Stimulated activated naive CD8-positive, alpha-beta T cell treated with anti-CD3 and anti-CD28 coated beads, Interleukin-15, amount 100 ng/mL, for 72 hours (primary cell): ENCODE measurements at regions not wholly inside any gene's neighbourhood (a gene's known extent, or its start where the extent isn't known, plus 50 kb on each side); places are given as distances from the start of the nearest gene placed in this dataset.

Experiments
- ATAC-seq: fragments of 150-1000 bp; cut with Tn5 transposase; 2 replicates; pipeline ENCODE4 v1.10.0; 2021; ENCODE audit warnings: mild to moderate bottlenecking, moderate library complexity
- DNase-seq, 2 donors: peaks; one replicate each; pipeline ENCODE4 v3.0.0; 2021 to 2022
- H3K27ac Mint-ChIP-seq, 2 donors: one replicate each; pipeline ENCODE4 v1.8.0; 2022; ENCODE audit warnings: mild to moderate bottlenecking in 2 of 2, mixed read lengths in 2 of 2, moderate library complexity in 2 of 2
- H3K27me3 Mint-ChIP-seq: one replicate; pipeline ENCODE4 v1.8.0; 2022; ENCODE audit warnings: mixed read lengths
- H3K4me1 Mint-ChIP-seq: one replicate; pipeline ENCODE4 v1.8.0; 2022; ENCODE audit warnings: mild to moderate bottlenecking, mixed read lengths
- H3K4me3 Mint-ChIP-seq, 2 donors: one replicate each; pipeline ENCODE4 v1.8.0; 2022; ENCODE audit warnings: mild to moderate bottlenecking in 2 of 2, mixed read lengths in 2 of 2, moderate library complexity in 1 of 2
- H3K9me3 Mint-ChIP-seq, 2 donors: one replicate each; pipeline ENCODE4 v1.8.0; 2022; ENCODE audit warnings: mixed read lengths in 2 of 2

GRCh38 chr11:31871310-31872075 lies 60.4 kb upstream of the PAX6 start:
- Mint-ChIP-seq H3K4me3 (no peak overlapping the region), H3K9me3 (no peaks in the 10 kb centered on the region), H3K27me3 (peaks cover 60% of the 10 kb centered on the region), H3K27ac (no peak overlapping the region), H3K4me1 (no peaks in the 10 kb centered on the region)
- no peak for DNase-seq
- ATAC-seq: peak; percentile 4

GRCh38 chr11:31870609-31871309 lies 59.6 kb upstream of the PAX6 start:
- Mint-ChIP-seq H3K4me1 (no peaks in the 10 kb centered on the region), H3K27me3 (peaks cover 61% of the 10 kb centered on the region), H3K9me3 (no peaks in the 10 kb centered on the region), H3K4me3 (no peak overlapping the region), H3K27ac (no peak overlapping the region)
- DNase-seq (peak; percentile 8 to 25), ATAC-seq (peak; percentile 57)

- Mint-ChIP-seq H3K4me1 (no peaks in the 10 kb centered on the region), H3K9me3 (peaks cover 0 to 3% of the 10 kb centered on the region in 2 donors), H3K4me3 (no peak overlapping the region), H3K27me3 (peaks cover 61% of the 10 kb centered on the region), H3K27ac (no peak overlapping the region)
- no peak for DNase-seq
- ATAC-seq: no peak
Measured at GRCh38 chr11:31869986-31870385, 58.9 kb upstream of the PAX6 start.

- no peak for DNase-seq
- H3K4me1 Mint-ChIP-seq: no peaks in the 10 kb centered on the region
- no peak overlapping the region for H3K4me3 Mint-ChIP-seq
- no peak for ATAC-seq
- H3K27me3 Mint-ChIP-seq: peaks cover 69% of the 10 kb centered on the region
- no peak overlapping the region for H3K27ac Mint-ChIP-seq
- peaks cover 0 to 14% of the 10 kb centered on the region in 2 donors for H3K9me3 Mint-ChIP-seq
Measured at GRCh38 chr11:31865606-31866300, 54.6 kb upstream of the PAX6 start.

GRCh38 chr11:31863170-31863832 lies 52.2 kb upstream of the PAX6 start:
- Mint-ChIP-seq H3K27me3 (peaks cover 86% of the 10 kb centered on the region), H3K9me3 (peaks cover 0 to 15% of the 10 kb centered on the region in 2 donors)
- no peak for DNase-seq

GRCh38 chr11:31861011-31861410 lies 49.9 kb upstream of the PAX6 start:
- H3K4me1 Mint-ChIP-seq: no peaks in the 10 kb centered on the region
- H3K4me3 Mint-ChIP-seq: no peak overlapping the region
- ATAC-seq (no peak), DNase-seq (no peak)
- H3K27me3 Mint-ChIP-seq: peaks cover 78% of the 10 kb centered on the region
- peaks cover 0 to 15% of the 10 kb centered on the region in 2 donors for H3K9me3 Mint-ChIP-seq
- no peak overlapping the region for H3K27ac Mint-ChIP-seq

More at GRCh38 chr11:31863170-31863832, 52.2 kb upstream of the PAX6 start:
- Mint-ChIP-seq H3K4me3 (no peak overlapping the region), H3K4me1 (no peaks in the 10 kb centered on the region), H3K27ac (no peak overlapping the region)
- ATAC-seq: no peak
